ENCODE measurements at regions not wholly inside any gene's neighbourhood (a gene's known extent, or its start where the extent isn't known, plus 50 kb on each side); places are given as distances from the start of the nearest gene placed in this dataset.

- no peak for TF ChIP-seq CTCF (IDR thresholded peaks at IDR 0.05)
- no peak for TF ChIP-seq POLR2AphosphoS5 (IDR thresholded peaks at IDR 0.05)
- TF ChIP-seq POLR2A (IDR thresholded peaks at IDR 0.05): no peak
- TF ChIP-seq EP300 (IDR thresholded peaks at IDR 0.05): no peak
Observed at GRCh38 chr6:55960344-55960743, 85.0 kb upstream of the BMP5 start.
